ENCODE measurements at regions not wholly inside any gene's neighbourhood (a gene's known extent, or its start where the extent isn't known, plus 50 kb on each side); places are given as distances from the start of the nearest gene placed in this dataset.

DNA sequence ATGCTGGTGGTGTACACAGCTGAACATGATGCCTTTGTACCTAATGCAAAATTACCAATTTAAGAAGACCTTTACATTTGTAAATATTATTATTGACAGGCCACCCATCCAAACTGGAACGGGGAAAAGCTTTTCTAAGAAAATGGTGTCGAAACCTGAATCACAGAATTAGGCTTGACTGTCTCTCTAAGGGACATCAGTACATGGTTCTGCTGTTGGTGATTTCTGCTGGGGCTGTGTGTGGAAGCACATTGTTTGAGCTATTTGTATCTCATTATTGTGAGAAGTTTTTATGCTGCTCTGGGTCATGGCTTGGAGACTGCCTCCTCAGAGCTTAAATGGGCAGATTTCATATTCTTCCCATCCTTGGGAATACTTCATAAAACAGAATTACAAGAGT is 420.9 kb upstream of the POU3F3 start:
- Histone ChIP-seq H3K9ac (no peak overlapping the region), H3K27me3 (ENCODE audit: insufficient read depth) (no peaks in the 10 kb centered on the region), H4K20me1 (ENCODE audit: insufficient read depth) (no peaks in the 10 kb centered on the region), H2AFZ (ENCODE audit: low read depth) (no peak overlapping the region), H3K27ac (ENCODE audit: low read depth in 2 of 2, low read length in 1 of 2) (peak overlapping the region in 1 of 2 experiments; percentile 92; a peak in 2 of 4 replicates), H3K4me3 (ENCODE audit: low read depth in 2 of 2, low read length in 1 of 2) (no peak overlapping the region), H3K79me2 (ENCODE audit: insufficient read depth) (no peaks in the 10 kb centered on the region), H3F3A (replicated peaks; ENCODE audit: insufficient read depth) (no peaks in the 10 kb centered on the region), H3K36me3 (replicated peaks in 1 of 2; ENCODE audit: control insufficient read depth in 1 of 2, insufficient read depth in 2 of 2, low read length in 1 of 2) (no peaks in the 10 kb centered on the region), H3K9me3 (no peaks in the 10 kb centered on the region; the same call in 1 of the 2 replicates), H3K4me2 (no peak overlapping the region), H3K9me2 (no peaks in the 10 kb centered on the region), H3K4me1 (ENCODE audit: control insufficient read depth in 1 of 2, insufficient read depth in 2 of 2, low read depth in 1 of 2, low read length in 1 of 2) (peaks cover 0 to 2% of the 10 kb centered on the region in 2 experiments; a peak in 2 of 4 replicates)
- TF ChIP-seq TCF12 (IDR thresholded peaks at IDR 0.05) (no peak), RFX5 (IDR thresholded peaks at IDR 0.05; ENCODE audit: low read length) (no peak), YY1 (IDR thresholded peaks at IDR 0.05; ENCODE audit: low read depth) (no peak), RAD21 (IDR thresholded peaks at IDR 0.05; ENCODE audit: low read length) (no peak), USF2 (IDR thresholded peaks at IDR 0.05; ENCODE audit: borderline replicate concordance, low read depth, low read length) (no peak), CTCF (IDR thresholded peaks at IDR 0.05) (no peak), JUND (IDR thresholded peaks at IDR 0.05) (no peak), EZH2phosphoT487 (IDR thresholded peaks at IDR 0.05; ENCODE audit: borderline replicate concordance, low read depth) (no peak), ELF1 (IDR thresholded peaks at IDR 0.05) (no peak), SMC3 (IDR thresholded peaks at IDR 0.05; ENCODE audit: low read depth, low read length) (no peak), FOSL2 (IDR thresholded peaks at IDR 0.05; ENCODE audit: borderline replicate concordance, low read depth) (no peak), ZBTB33 (IDR thresholded peaks at IDR 0.05; ENCODE audit: borderline replicate concordance, low read depth) (no peak), POLR2AphosphoS5 (IDR thresholded peaks at IDR 0.05; ENCODE audit: low read depth, low read length) (no peak), TAF1 (IDR thresholded peaks at IDR 0.05; ENCODE audit: borderline replicate concordance, low read depth, low read length) (no peak), FOXM1 (IDR thresholded peaks at IDR 0.05; ENCODE audit: low read depth) (no peak), SIN3A (IDR thresholded peaks at IDR 0.05; ENCODE audit: borderline replicate concordance, low read depth, low read length) (no peak), NFIC (IDR thresholded peaks at IDR 0.05; ENCODE audit: borderline replicate concordance) (no peak), CHD2 (IDR thresholded peaks at IDR 0.05; ENCODE audit: low read length, partially characterized antibody) (no peak)
- TF ChIP-seq, protein P1, sequence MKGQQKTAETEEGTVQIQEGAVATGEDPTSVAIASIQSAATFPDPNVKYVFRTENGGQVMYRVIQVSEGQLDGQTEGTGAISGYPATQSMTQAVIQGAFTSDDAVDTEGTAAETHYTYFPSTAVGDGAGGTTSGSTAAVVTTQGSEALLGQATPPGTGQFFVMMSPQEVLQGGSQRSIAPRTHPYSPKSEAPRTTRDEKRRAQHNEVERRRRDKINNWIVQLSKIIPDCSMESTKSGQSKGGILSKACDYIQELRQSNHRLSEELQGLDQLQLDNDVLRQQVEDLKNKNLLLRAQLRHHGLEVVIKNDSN (IDR thresholded peaks at IDR 0.05; ENCODE audit: borderline replicate concordance, low read depth) = no peak
- TF ChIP-seq, protein P2, sequence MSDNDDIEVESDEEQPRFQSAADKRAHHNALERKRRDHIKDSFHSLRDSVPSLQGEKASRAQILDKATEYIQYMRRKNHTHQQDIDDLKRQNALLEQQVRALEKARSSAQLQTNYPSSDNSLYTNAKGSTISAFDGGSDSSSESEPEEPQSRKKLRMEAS (IDR thresholded peaks at IDR 0.05; ENCODE audit: low read depth) = no peak
- ChIA-PET CTCF (interaction anchor here (0.6 to 1.4 kb wide), 2 partner anchors 417 to 931 kb away, joined by 3 to 4 read pairs; no protein-coding TSS in a partner anchor), POLR2A (no interaction called here)
- 26% methylated on average over 2 of the region's 2 CpGs for WGBS (ENCODE audit: low lambda C conversion rate)
- no peak for DNase-seq
